H54 (cell line): ENCODE measurements at regions not wholly inside any gene's neighbourhood (a gene's known extent, or its start where the extent isn't known, plus 50 kb on each side); places are given as distances from the start of the nearest gene placed in this dataset.

Source experiments
- DNase-seq: peaks from one replicate; pipeline ENCODE4 v3.0.0; 2011; ENCODE audit warnings: low spot score, mixed read lengths; ENCODE audit not compliant: insufficient read length
- FAIRE-seq: peaks from 3 replicates; lab custom pipeline; 2011; peaks lifted over from hg19 to GRCh38; lab: Jason Lieb, UNC
- POLR2A ChIP-seq: IDR thresholded peaks from 2 replicates; pipeline ENCODE4 v1.6.1; 2011; ENCODE audit warnings: low read depth, mild to moderate bottlenecking, low read length

GRCh38 chr1:201603613-201604232 lies 64.8 kb downstream of the NAV1 start:
- FAIRE-seq (no peak), DNase-seq (no peak)
- no peak for TF ChIP-seq POLR2A

DNA sequence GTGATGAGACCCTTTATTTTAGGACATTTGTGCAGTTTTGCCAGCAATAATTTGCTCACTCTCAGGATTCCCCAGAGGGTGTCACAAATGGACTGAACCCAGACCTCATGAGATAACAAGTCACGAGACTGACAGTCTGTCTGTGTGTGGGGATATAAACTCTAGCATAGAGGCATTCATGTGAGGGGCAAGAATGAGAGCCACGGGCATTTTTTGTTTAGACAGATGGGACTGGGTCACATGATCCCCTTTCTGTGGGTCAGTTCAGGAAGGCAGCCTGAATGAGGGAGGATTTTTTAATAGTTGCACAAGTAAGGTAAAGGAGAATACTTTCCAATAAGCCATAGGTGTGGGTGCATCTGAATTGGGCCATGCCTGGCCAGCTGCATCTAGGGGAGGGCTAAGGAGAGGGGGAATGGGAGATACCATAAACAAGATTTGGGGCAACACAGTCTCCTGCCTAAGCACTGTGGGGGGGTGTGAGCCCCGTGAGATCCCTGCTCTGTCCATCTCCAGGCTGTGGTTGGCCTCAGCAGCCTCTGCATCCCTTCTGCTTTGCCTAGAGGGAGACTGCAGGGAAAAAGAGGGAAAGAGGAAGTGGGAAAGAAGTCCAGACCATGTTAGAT lies 66.6 kb downstream of the NAV1 start:
- no peak for FAIRE-seq
- no peak for DNase-seq
- no peak for TF ChIP-seq POLR2A

DNA sequence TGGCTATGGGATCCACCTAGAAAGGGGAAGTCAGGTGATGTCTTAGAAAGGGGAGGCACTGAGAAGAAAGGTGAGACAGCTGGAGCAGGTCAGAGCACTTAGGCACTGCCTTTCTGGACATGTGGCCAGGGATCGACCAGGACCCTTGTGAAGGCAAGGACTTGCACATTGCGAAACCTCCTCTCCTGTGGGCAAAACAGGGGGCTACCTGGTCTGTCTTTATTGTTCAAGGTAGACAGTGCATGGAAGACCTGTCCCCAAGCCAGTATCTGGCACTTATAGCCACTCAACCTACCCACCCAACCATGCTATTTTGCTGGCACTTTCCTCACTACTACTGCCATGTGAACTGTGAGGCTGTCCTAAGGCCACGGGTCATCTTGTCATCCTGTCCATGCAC lies 67.2 kb downstream of the NAV1 start:
- DNase-seq: no peak
- TF ChIP-seq POLR2A: no peak
- FAIRE-seq: no peak

- FAIRE-seq (no peak), DNase-seq (no peak)
- TF ChIP-seq POLR2A: no peak
Measured at GRCh38 chr1:201606623-201607022, 67.7 kb downstream of the NAV1 start.

GRCh38 chr1:201608635-201609395 lies 69.9 kb downstream of the NAV1 start:
- no peak for TF ChIP-seq POLR2A
- no peak for FAIRE-seq
- DNase-seq: no peak

DNA sequence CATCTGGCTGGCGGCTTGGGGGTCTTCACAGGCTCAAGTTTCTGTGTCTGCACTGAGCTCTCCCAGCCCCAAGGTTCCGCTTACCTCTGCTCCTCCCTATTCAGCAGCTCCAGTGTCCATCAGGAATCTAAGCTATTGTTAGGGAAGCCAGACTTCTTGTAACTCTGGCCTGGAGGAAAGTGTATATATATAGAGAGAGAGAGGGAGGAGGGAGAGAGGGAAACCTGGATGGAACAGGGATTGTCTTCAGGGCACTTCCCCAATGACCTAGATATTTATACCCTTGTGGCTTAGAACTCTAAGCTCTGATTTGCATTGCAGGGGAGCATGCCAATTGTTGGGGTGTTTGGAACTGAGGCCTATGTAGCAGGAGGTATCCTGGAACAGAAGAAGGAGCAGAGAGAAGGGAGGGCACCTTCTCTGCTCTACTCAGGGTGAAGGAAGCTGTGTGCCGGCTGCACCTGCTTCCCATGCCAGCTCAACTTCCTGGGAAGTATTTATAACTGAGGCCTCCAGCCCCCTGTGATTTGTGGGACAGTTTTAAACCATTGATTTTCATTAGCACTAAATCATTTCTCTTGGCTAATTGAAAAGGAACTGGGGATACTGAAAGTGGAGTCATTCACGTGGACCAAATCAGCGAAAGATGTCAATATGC lies 70.9 kb downstream of the NAV1 start:
- FAIRE-seq: no peak

DNA sequence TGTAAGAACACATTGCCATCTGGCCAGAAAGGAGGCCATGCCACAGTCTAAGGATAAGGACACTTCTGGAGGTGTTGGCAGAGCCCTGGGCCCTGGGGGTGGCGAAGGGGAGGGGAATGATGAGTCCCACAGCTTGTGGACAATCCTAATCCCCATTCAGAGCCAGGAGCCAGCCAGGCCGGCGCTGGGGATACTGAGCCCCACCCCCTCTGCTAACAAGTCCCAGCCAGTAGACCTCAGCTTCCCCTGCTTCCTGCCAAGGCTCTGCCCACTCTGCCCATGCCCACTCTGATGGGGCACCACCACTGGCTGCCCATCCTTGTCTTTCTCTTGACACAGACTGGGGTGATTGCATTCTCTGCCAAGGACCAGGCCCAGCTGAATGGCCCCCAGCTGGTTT lies 71.9 kb downstream of the NAV1 start:
- FAIRE-seq (no peak), DNase-seq (no peak)
- no peak for TF ChIP-seq POLR2A

More for the DNA sequence above, 70.9 kb downstream of the NAV1 start:
- no peak for DNase-seq
- no peak; the same call in 1 of the 2 replicates for TF ChIP-seq POLR2A

GRCh38 chr1:201612645-201613044 lies 73.7 kb downstream of the NAV1 start:
- no peak for TF ChIP-seq POLR2A
- DNase-seq (no peak), FAIRE-seq (no peak)

DNA sequence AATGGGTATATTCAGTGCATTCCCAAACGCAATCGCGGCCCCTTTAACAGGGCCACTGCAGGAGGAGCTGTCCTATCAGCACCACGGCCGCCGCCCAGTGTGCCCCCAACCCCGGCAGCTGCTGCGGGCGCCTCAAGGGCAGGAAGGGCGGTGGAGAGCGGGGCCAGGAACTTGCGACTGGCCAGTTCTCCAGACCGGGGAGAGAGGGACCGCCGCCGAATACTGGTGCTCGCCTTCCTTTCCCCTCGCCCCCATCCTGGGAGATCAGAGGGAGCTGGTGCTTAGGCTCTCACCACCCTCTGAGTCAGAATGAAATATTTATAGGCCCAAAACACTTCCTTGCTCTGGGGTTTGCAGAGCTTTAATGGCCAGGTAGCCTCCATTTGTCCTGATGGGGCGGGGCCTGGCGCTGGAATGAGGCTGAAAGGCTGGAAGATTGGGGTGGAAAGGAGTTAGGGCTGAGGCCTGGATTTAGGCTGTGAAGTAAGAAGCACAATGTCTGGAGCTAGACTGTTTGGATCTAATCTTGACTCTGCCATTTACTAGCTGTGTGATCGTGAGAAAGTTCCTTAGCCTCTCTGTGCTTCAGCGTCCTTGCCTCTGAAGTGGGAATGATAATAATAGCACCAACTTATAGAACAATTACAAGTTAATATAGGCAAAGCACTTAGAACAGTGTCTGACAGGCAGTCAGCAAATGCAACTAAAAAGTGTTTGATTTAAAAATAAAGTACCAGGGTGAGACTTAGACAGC lies 75.5 kb downstream of the NAV1 start:
- TF ChIP-seq POLR2A: no peak
- FAIRE-seq: no peak
- no peak for DNase-seq

DNA sequence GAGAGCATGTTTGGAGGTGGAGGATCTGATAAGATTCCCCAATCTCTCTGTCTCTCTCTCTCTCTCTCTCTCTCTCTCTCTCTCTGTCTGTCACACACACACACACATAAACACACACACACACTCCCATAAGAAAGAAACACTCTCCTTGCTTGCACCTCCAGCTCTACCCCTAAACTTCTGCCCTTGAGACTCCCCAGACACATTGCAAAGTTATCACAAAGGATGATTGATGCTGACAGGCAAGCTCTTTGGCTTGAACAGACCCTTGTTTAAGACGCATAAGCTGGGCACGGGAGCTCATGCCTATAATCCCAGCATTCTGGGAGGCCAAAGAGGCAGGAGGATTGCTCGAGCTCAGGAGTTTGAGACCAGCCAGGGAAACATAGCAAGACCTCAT lies 78.2 kb downstream of the NAV1 start:
- no peak for DNase-seq
- FAIRE-seq: no peak
- TF ChIP-seq POLR2A: no peak

DNA sequence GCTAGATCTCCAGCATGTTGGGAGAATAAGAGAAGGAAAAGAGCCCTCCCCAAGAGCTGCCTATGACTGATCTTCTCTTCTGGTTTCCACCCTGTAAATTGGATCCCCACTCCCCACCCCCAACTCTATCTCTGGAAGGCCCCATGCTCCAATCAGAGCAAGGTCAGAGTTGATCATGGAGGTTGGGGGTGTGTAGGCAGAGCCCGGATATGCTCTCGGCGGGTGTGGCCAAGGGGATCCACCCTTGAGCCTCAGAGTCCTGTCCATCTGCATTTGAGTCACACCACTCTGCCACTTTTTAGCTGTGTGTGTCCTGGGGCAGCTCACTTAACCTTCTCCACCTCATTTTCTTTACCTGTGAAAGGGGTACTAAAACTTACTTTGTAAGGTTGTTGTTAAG lies 79.5 kb downstream of the NAV1 start:
- no peak for DNase-seq
- FAIRE-seq: no peak
- no peak for TF ChIP-seq POLR2A

DNA sequence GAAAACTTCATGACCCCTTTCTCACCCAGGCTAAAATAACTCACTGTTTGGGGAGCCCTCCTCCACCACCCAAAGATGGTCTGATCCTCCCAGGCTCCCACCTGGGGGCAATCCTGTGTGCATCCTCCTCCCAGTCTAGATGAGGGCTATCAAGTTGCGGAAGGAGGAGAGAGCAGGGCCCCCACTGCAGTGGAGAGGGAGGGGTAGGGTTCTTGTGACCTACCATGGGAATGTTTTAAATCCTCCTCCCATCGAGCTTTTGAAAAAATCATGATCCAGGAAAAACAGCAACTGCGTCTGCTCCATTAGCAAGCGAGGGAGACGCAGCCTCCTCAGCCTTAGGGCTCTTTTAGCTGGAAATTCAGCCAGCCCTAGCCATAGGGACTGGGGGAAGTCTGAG lies 80.0 kb downstream of the NAV1 start:
- TF ChIP-seq POLR2A: no peak
- no peak for DNase-seq
- FAIRE-seq: no peak

GRCh38 chr1:201619513-201619912 lies 80.6 kb downstream of the NAV1 start:
- TF ChIP-seq POLR2A: no peak
- DNase-seq (no peak), FAIRE-seq (no peak)
